PFSK-1 (cell line): ENCODE measurements at regions not wholly inside any gene's neighbourhood (a gene's known extent, or its start where the extent isn't known, plus 50 kb on each side); places are given as distances from the start of the nearest gene placed in this dataset.

Source experiments
- FOXP2 ChIP-seq: optimal IDR thresholded peaks from 2 replicates; pipeline ENCODE3; 2011; ENCODE audit warnings: borderline replicate concordance, control low read depth, inconsistent platforms; ENCODE audit not compliant: insufficient read depth; ENCODE audit errors: extremely low read length, extremely low read depth
- POLR2AphosphoS5 ChIP-seq: IDR thresholded peaks from 2 replicates; pipeline ENCODE4 v1.6.1; 2012; ENCODE audit warnings: low read depth, mild to moderate bottlenecking, control low read depth, low read length, moderate library complexity
- REST ChIP-seq, 2 experiments: IDR thresholded peaks; 2 replicates each; pipeline versions ENCODE4 v1.6.1 to v1.8.0; 2011 to 2012; ENCODE audit warnings: low read depth in 2 of 2, low read length in 2 of 2, control low read depth in 1 of 2, inconsistent platforms in 1 of 2, mild to moderate bottlenecking in 1 of 2, moderate library complexity in 1 of 2; ENCODE audit not compliant: insufficient read depth in 1 of 2
- SIN3A ChIP-seq: IDR thresholded peaks from 2 replicates; pipeline ENCODE4 v1.6.1; 2012; ENCODE audit warnings: mild to moderate bottlenecking, low read length, moderate library complexity, borderline replicate concordance; ENCODE audit not compliant: insufficient read depth
- TAF1 ChIP-seq: IDR thresholded peaks from 2 replicates; pipeline ENCODE4 v1.6.1; 2012; ENCODE audit warnings: low read length, control low read depth, borderline replicate concordance; ENCODE audit not compliant: insufficient read depth

GRCh38 chr1:219402925-219403324, 210.0 kb downstream of the ZC3H11B start:
- TF ChIP-seq REST (IDR thresholded peaks at IDR 0.05; ENCODE audit: insufficient read depth in 1 of 2, low read depth in 2 of 2, low read length in 2 of 2) = no peak
- no peak for TF ChIP-seq TAF1
- TF ChIP-seq POLR2AphosphoS5 = no peak
- TF ChIP-seq SIN3A = no peak
- no peak for TF ChIP-seq FOXP2
